ENCODE measurements at regions not wholly inside any gene's neighbourhood (a gene's known extent, or its start where the extent isn't known, plus 50 kb on each side); places are given as distances from the start of the nearest gene placed in this dataset.

GRCh38 chr16:13394488-13394887 lies 493.1 kb downstream of the SHISA9 start:
- DNase-seq: no peak

DNA sequence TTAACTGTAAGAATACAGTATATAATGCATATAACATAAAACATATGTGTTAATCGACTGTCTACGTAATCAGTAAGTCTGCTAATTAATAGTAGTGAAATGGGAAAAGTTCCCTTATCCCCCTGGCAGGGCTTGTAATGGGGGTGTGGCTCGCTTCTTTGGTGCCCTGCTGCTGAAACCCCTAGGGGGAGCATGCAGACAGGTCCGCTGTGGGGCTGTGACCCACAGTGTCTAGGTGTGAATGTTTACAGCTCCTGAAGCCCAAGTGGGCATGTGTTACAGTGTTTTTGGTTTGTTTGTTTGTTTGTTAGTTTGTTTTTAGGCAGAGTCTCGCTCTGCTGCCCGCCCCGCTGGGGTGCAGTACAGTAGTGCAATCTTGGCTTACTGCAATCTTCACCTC lies 495.7 kb downstream of the SHISA9 start:
- DNase-seq: no peak

DNA sequence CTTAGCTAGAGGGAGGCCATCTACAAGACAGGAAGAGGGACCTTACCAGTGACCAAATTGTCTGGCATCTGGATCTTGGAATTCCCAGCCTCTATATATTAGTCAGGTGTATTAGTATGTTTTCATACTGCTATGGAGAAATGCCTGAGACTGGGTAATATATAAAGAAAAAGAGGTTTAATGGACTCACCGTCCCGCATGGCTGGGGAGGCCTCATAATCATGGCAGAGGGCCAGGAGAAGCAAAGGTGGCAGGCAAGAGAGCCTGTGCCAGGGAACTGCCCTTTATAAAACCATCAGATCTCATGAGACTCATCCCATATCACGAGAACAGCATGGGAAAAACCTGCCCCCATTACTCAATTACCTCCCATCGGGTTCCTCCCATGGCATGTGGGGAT lies 500.2 kb downstream of the SHISA9 start:
- DNase-seq: no peak

DNA sequence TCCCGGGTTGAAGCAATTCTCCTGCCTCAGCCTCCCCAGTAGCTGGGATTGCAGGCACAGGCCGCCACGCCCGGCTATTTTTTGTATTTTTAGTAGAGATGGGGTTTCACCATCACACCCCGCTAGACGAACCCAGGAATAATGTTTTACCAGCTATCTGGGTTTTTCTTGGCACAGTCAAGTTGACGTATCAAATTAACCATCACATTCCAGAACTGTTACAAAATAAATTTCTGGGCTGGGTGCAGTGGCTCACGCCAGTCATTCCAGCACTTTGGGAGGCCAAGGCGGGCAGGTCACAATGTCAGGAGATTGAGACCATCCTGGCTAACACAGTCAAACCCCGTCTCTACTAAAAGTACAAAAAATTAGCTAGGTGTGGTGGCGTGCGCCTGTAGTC lies 501.2 kb downstream of the SHISA9 start:
- no peak for DNase-seq

DNA sequence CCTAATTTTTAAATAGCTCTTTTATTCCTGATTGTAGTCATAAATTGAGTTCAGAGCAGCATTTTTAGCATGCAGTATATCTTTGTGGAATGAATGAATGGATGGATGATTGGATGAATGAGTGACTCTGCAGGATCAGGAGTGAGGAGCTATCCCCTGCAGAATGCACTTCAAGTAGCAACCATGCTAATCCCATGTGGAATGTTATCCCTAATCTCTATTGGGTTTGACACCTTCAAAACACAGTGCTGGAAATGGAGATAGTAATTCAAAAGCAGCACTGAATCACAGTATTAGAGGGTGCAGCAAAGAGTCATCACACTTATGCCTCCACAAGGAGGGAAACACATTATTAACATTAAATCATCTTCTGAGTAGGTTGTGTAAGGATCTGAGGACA lies 501.9 kb downstream of the SHISA9 start:
- no peak for DNase-seq

GRCh38 chr16:13414154-13414553 lies 505.8 kb upstream of the ERCC4 start:
- no peak for DNase-seq

DNA sequence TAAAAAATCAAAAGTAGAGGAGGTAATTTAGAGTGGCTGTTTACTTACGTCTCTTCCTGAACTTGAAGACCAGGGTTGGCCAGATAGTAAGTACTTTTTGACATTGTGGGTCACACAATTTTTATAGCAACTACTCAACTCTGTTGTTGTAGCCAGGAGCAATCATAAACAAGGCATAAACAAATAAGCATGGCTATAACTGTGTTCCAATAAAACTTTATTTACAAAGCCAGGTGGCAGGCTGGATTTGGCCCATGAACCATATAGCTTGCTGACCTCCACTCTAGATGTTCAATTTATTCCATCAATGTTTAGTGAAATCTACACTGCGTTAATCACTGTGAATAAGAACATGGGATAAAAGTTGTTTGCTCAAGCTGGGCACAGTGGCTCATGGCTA lies 500.4 kb upstream of the ERCC4 start:
- DNase-seq: no peak

GRCh38 chr16:13421726-13422125 lies 498.2 kb upstream of the ERCC4 start:
- no peak for DNase-seq

GRCh38 chr16:13425836-13426235 lies 494.1 kb upstream of the ERCC4 start:
- DNase-seq: peak; percentile 81

GRCh38 chr16:13426269-13426668 lies 493.7 kb upstream of the ERCC4 start:
- DNase-seq: peak; percentile 76

DNA sequence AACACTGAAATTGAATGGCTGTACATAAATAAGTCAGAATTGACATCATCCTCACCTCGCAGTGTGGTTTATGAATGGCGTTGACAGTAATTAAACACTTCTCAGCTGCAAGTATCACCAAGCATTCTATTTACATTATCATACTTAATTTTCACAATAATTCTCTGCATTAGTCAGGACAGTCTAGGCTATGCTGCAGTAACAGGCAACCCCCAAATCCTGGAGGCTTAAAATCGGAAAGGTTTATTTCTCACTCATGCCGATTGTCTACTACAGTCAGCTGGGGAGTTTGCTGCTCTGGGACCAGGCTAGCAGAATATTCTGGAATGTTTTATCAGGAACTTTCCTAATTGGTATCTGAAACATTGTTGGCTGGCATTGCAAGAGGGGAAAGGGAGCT lies 493.2 kb upstream of the ERCC4 start:
- no peak for DNase-seq

- no peak for DNase-seq
Observed at GRCh38 chr16:13427943-13428342, 492.0 kb upstream of the ERCC4 start.

GRCh38 chr16:13429416-13429815 lies 490.5 kb upstream of the ERCC4 start:
- no peak for DNase-seq

DNA sequence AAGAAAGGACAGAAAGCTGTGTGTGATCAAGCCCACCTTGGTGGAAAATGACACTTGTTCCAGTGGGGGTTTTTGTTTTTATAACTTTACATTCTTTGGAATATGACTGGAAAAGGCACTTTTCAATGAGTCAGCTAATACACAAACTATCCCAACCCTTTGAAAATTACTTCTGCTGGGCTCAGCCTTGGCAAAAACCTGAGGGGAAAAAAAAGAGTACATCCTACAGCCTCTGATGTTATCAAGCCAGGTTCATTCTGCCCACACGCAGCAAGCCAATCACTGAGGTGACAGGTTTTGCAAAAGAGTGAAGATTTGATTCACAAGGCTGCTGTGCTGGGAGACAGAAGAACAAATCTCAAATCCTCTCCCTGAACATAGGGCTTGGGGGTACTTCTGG lies 484.5 kb upstream of the ERCC4 start:
- no peak for DNase-seq

- DNase-seq: no peak
Observed at GRCh38 chr16:13435873-13436474, 484.0 kb upstream of the ERCC4 start.

GRCh38 chr16:13436641-13437412 lies 483.1 kb upstream of the ERCC4 start:
- peak; percentile 41 for DNase-seq

DNA sequence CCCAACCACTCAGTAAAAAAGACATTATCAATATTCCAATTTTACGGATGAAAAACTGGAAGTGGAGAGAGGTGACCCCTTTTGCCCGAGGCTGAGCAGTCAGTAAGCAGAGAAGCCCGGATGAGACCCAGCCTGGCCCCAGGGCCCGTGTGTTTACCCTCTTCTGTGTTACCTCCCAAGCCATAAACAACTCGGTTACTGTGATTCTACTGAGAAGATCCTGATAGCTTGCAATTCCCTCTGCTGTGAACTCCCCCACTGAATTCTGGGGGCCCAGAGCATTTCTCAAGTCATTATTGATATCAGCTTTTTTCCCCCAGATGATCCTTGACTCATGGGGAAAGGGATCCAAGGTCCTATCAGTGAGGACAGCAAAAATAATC lies 482.6 kb upstream of the ERCC4 start:
- DNase-seq: no peak

- no peak for DNase-seq
Observed at GRCh38 chr16:13438064-13438463, 481.9 kb upstream of the ERCC4 start.

- no peak for DNase-seq
Observed at GRCh38 chr16:13439766-13440165, 480.2 kb upstream of the ERCC4 start.

GRCh38 chr16:13441675-13442074 lies 478.3 kb upstream of the ERCC4 start:
- no peak for DNase-seq

DNA sequence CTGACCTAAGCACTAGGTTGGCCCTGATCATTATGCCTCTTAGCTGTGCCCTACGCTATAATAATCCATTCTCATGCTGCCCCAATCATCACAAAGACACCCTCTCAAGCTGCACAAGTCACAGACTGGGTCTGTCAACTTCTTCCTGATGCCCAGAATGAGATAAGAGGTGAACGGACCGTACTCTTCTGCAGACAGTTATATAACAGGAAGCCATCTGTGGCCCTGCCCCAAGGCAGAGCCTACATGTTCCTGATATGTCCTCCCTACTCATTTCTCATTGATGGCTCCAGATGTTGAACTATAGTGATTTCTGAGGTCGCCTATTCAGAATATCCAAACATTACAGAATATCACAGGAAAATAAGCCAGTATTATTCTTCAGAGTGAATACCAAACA lies 471.6 kb upstream of the ERCC4 start:
- DNase-seq: peak; percentile 68

DNA sequence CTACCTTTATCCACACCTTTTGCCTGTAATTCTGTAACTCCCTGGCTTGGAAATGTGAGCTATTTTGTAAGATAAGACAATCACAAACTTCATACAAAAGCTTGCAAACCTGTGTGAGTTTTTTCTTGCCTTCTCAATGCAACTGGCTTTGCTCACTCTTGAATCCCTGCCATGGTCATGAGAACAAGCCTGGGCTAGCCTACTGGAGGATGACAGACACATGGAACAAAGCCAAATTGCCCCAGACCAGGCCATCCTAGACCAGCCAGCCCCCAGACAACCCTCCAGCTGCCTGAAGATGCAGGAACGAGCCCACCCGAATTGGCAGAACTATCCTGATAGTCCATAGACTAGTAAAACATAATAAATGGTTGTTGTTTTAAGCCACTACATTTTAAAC lies 466.6 kb upstream of the ERCC4 start:
- no peak for DNase-seq

- DNase-seq: peak; percentile 66
Observed at GRCh38 chr16:13453938-13454553, 465.9 kb upstream of the ERCC4 start.

DNA sequence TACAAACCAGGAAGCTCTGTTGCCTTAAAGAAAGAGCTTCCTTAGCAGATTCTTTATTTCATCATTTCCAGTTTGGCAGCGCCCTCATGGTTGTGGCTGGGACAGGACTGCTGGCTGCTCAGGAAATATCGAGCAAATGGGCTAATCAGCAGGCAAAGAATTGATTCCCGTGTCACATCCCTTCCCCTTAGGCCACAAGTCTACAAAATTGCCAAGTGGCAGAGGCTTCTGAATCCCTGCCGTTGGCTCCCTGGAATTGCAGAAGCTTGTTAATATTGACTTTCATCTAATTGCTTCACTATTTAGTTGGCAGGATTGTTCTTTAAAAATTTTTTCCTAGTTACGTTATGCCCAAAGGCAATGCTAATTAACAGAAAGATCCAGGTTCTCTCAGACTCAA lies 456.3 kb upstream of the ERCC4 start:
- DNase-seq: no peak

GRCh38 chr16:13471036-13471435 lies 448.9 kb upstream of the ERCC4 start:
- peak; percentile 17 for DNase-seq

Measured in hematopoietic multipotent progenitor cell treated with erythropoietin and hydrocortisone succinate and interleukin-3 and kit ligand, for 4 days (in vitro differentiated cells).